PC-3 (cell line): ENCODE measurements at regions not wholly inside any gene's neighbourhood (a gene's known extent, or its start where the extent isn't known, plus 50 kb on each side); places are given as distances from the start of the nearest gene placed in this dataset.

Source experiments
- ATAC-seq: fragments of 200-7000 bp; cut with Tn5 transposase; 2 replicates; pipeline ENCODE4 v1.9.1; 2020; ENCODE audit warnings: mild to moderate bottlenecking, moderate library complexity
- BruUV-seq: library from RNA; stranded (reverse); fragments of 400-500 nt; replicated peaks from 2 replicates; lab custom pipeline; 2021; lab: Mats Ljungman, UMichigan
- CTCF ChIA-PET: fragments of 300-600 bp; sonication (Branson Sonifier 250); formaldehyde crosslinking; loops from one replicate; lab custom pipeline; 2022; ENCODE audit warnings: antibody characterized with exemption; lab: Charles Lee
- POLR2A ChIA-PET: fragments of 300-600 bp; sonication (Branson Sonifier 250); formaldehyde crosslinking; loops from one replicate; lab custom pipeline; 2022; ENCODE audit warnings: antibody characterized with exemption; ENCODE audit not compliant: unreplicated experiment; lab: Charles Lee
- DNase-seq: peaks from one replicate; pipeline ENCODE4 v3.0.0-alpha.2; 2015
- H2AFZ ChIP-seq: fragments of 300-600 bp; sonication (generic); 2 replicates; pipeline ENCODE4 v1.6.0; 2016; ENCODE audit warnings: antibody characterized with exemption, low read length
- H3F3A ChIP-seq: fragments of 300-600 bp; sonication (generic); one replicate; pipeline ENCODE4 v1.6.0; 2017; ENCODE audit warnings: antibody characterized with exemption, low read length, control low read depth, mild to moderate bottlenecking; ENCODE audit not compliant: unreplicated experiment
- H3K27ac ChIP-seq: fragments of 300-600 bp; sonication (generic); 2 replicates; pipeline ENCODE4 v1.5.1; 2016; ENCODE audit warnings: mild to moderate bottlenecking, low read length
- H3K27me3 ChIP-seq: fragments of 300-600 bp; sonication (generic); 2 replicates; pipeline ENCODE4 v1.6.1; 2016; ENCODE audit warnings: low read length, mixed read lengths
- H3K36me3 ChIP-seq: fragments of 300-600 bp; sonication (generic); 2 replicates; pipeline ENCODE4 v1.6.1; 2016; ENCODE audit warnings: low read depth, mixed run types, low read length, mixed read lengths
- H3K4me1 ChIP-seq: fragments of 300-600 bp; sonication (generic); 2 replicates; pipeline ENCODE4 v1.5.1; 2016; ENCODE audit warnings: low read length; ENCODE audit not compliant: insufficient read depth
- H3K4me2 ChIP-seq: fragments of 300-600 bp; sonication (generic); 2 replicates; pipeline ENCODE4 v1.6.0; 2016; ENCODE audit warnings: low read length
- H3K4me3 ChIP-seq: fragments of 300-600 bp; sonication (generic); 2 replicates; pipeline ENCODE4 v1.5.1; 2016; ENCODE audit warnings: mild to moderate bottlenecking, low read length, mixed read lengths
- H3K79me2 ChIP-seq: fragments of 300-600 bp; sonication (generic); 2 replicates; pipeline ENCODE4 v1.6.1; 2017; ENCODE audit warnings: low read length, mixed read lengths
- H3K9ac ChIP-seq: fragments of 300-600 bp; sonication (generic); 2 replicates; pipeline ENCODE4 v1.6.0; 2016; ENCODE audit warnings: mild to moderate bottlenecking, low read length
- H3K9me2 ChIP-seq: fragments of 300-600 bp; sonication (generic); replicated peaks from 2 replicates; pipeline ENCODE4 v1.6.1; 2016; ENCODE audit warnings: mixed run types, low read length, mixed read lengths
- H3K9me3 ChIP-seq: fragments of 300-600 bp; sonication (generic); 2 replicates; pipeline ENCODE4 v1.6.1; 2016; ENCODE audit warnings: low read length, mixed read lengths
- H4K20me1 ChIP-seq: fragments of 300-600 bp; sonication (generic); 2 replicates; pipeline ENCODE4 v1.6.1; 2016; ENCODE audit warnings: low read length, mixed read lengths
- CTCF ChIP-seq: fragments of 300-600 bp; sonication (generic); conservative IDR thresholded peaks from 2 replicates; pipeline ENCODE4 v1.5.1; 2017; ENCODE audit warnings: antibody characterized with exemption, low read depth, mild to moderate bottlenecking, low read length
- EZH2 ChIP-seq: fragments of 300-600 bp; sonication (generic); IDR thresholded peaks from one replicate; pipeline ENCODE4 v1.6.1; 2017; ENCODE audit warnings: antibody characterized with exemption, mild to moderate bottlenecking, low read length; ENCODE audit not compliant: unreplicated experiment
- EZH2phosphoT487 ChIP-seq: fragments of 300-600 bp; sonication (generic); IDR thresholded peaks from 2 replicates; pipeline ENCODE4 v1.6.1; 2018; ENCODE audit warnings: mild to moderate bottlenecking, antibody characterized with exemption, low read length, borderline replicate concordance
- intact Hi-C: fragments of 100-400 bp; cut with micrococcal nuclease; formaldehyde crosslinking; loops from 2 replicates; pipeline ENCODE4 v1.9.0; 2023

- CTCF ChIA-PET = no interaction called here
- POLR2A ChIA-PET = no interaction called here
- DNase-seq (no peak), ATAC-seq (no peak)
- TF ChIP-seq EZH2 = no peak
- Histone ChIP-seq H3K27me3 (no peaks in the 10 kb centered on the region), H4K20me1 (no peaks in the 10 kb centered on the region), H3K9me3 (no peaks in the 10 kb centered on the region), H3K9ac (no peak overlapping the region), H2AFZ (no peak overlapping the region), H3K36me3 (no peaks in the 10 kb centered on the region), H3K27ac (no peak overlapping the region), H3K79me2 (no peaks in the 10 kb centered on the region), H3K9me2 (no peaks in the 10 kb centered on the region), H3K4me1 (no peaks in the 10 kb centered on the region), H3K4me3 (no peak overlapping the region), H3F3A (no peaks in the 10 kb centered on the region), H3K4me2 (no peak overlapping the region)
- intact Hi-C loops = no loop called here
- no TSS peak for BruUV-seq
These were observed 71.0 kb upstream of the MYCN start for GRCh38 chr2:15869396-15869795.

DNA sequence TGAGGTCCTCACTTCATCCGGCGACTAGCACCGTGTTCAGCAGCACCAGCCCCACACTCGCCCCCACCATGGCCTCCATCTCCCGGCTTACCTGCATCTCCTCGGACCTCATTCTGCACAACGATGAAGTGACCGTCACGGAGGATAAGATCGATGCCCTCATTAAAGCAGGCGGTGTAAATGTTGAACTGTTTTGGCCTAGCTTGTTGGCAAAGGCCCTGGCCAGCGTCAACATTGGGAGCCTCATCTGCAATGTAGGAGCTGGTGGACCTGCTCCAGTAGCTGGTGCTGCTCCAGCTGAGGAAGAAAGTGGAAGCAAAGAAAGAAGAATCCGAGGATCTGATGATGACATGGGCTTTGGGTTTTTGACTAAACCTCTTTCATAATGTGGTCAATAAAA, 70.5 kb upstream of the MYCN start:
- CTCF ChIA-PET = no interaction called here
- no TSS peak for BruUV-seq
- Histone ChIP-seq H3K27me3 (no peaks in the 10 kb centered on the region), H3K9ac (no peak overlapping the region), H3K79me2 (no peaks in the 10 kb centered on the region), H3K9me3 (no peaks in the 10 kb centered on the region), H3K4me3 (no peak overlapping the region), H3K9me2 (no peaks in the 10 kb centered on the region), H3F3A (no peaks in the 10 kb centered on the region), H3K4me1 (no peaks in the 10 kb centered on the region), H3K27ac (no peak overlapping the region), H3K4me2 (no peak overlapping the region), H2AFZ (no peak overlapping the region), H4K20me1 (no peaks in the 10 kb centered on the region), H3K36me3 (no peaks in the 10 kb centered on the region)
- POLR2A ChIA-PET = no interaction called here
- intact Hi-C loops = no loop called here
- DNase-seq = no peak
- no peak for ATAC-seq
- TF ChIP-seq CTCF (no peak), EZH2 (no peak), EZH2phosphoT487 (no peak)

DNA sequence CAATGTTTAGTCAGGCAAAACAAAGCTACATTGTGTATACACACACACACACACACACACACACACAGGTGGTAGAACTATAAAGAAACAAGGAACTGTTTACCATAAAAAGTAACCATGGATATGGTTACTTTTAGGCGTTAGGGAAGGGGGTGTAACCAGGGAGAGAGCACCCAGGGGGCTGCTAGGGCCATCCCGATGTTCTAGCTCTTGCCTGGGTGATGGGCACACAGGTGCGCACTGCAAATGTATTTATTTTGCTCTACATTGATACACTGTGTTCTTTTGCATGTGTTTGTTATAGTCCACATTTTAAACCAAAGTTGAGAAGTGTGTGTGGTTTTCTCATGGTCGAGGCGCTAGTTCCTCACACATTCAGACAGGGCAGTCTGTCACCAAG, 69.8 kb upstream of the MYCN start:
- no peaks in the 10 kb centered on the region for H3K9me3 ChIP-seq
- H3K4me3 ChIP-seq = no peak overlapping the region
- H3K9me2 ChIP-seq = no peaks in the 10 kb centered on the region
- no peak for ATAC-seq
- H3K9ac ChIP-seq = no peak overlapping the region
- intact Hi-C loops = no loop called here
- no peaks in the 10 kb centered on the region for H3K27me3 ChIP-seq
- H3K4me2 ChIP-seq = no peak overlapping the region
- ChIA-PET CTCF (no interaction called here), POLR2A (no interaction called here)
- no peak for DNase-seq
- no peaks in the 10 kb centered on the region for H3K4me1 ChIP-seq
- H2AFZ ChIP-seq = no peak overlapping the region
- BruUV-seq = no TSS peak
- no peaks in the 10 kb centered on the region for H3F3A ChIP-seq
- TF ChIP-seq CTCF = no peak
- TF ChIP-seq EZH2phosphoT487 = no peak
- TF ChIP-seq EZH2 = no peak
- no peak overlapping the region for H3K27ac ChIP-seq
- no peaks in the 10 kb centered on the region for H4K20me1 ChIP-seq
- H3K36me3 ChIP-seq = no peaks in the 10 kb centered on the region
- H3K79me2 ChIP-seq = no peaks in the 10 kb centered on the region
